A673 (cell line): ENCODE measurements at regions not wholly inside any gene's neighbourhood (a gene's known extent, or its start where the extent isn't known, plus 50 kb on each side); places are given as distances from the start of the nearest gene placed in this dataset.

Experiments
- BruUV-seq: library from RNA; stranded (reverse); fragments of 400-500 nt; replicated peaks from 2 replicates; lab custom pipeline; 2021; lab: Mats Ljungman, UMichigan
- CTCF ChIA-PET: fragments of 300-600 bp; sonication (Branson Sonifier 250); formaldehyde crosslinking; loops from one replicate; lab custom pipeline; 2022; ENCODE audit warnings: antibody characterized with exemption; lab: Charles Lee
- POLR2A ChIA-PET: fragments of 300-600 bp; sonication (Branson Sonifier 250); formaldehyde crosslinking; loops from one replicate; lab custom pipeline; 2022; ENCODE audit warnings: antibody characterized with exemption; ENCODE audit not compliant: low non-redundant PET; lab: Charles Lee
- DNase-seq: peaks from one replicate; pipeline ENCODE4 v3.0.0-alpha.2; 2015; ENCODE audit warnings: low spot score
- H3K27ac ChIP-seq: fragments of 200-600 bp; sonication (generic); 2 replicates; pipeline ENCODE4 v1.5.1; 2016; ENCODE audit warnings: mixed run types, low read depth, mild to moderate bottlenecking, mixed read lengths, antibody characterized with exemption, low read length; ENCODE audit not compliant: poor library complexity, severe bottlenecking
- H3K27me3 ChIP-seq: fragments of 200-600 bp; sonication (generic); replicated peaks from 2 replicates; pipeline ENCODE4 v1.6.1; 2017; ENCODE audit warnings: mixed run types, low read depth, mild to moderate bottlenecking, mixed read lengths, antibody characterized with exemption, low read length; ENCODE audit not compliant: insufficient read depth, poor library complexity
- H3K36me3 ChIP-seq: fragments of 200-600 bp; sonication (generic); 2 replicates; pipeline ENCODE4 v1.6.1; 2016; ENCODE audit warnings: mixed run types, mild to moderate bottlenecking, mixed read lengths, antibody characterized with exemption, low read length; ENCODE audit not compliant: insufficient read depth, poor library complexity, severe bottlenecking
- H3K4me1 ChIP-seq: fragments of 200-600 bp; sonication (generic); 2 replicates; pipeline ENCODE4 v1.6.1; 2017; ENCODE audit warnings: mixed run types, mild to moderate bottlenecking, mixed read lengths, antibody characterized with exemption, low read length; ENCODE audit not compliant: insufficient read depth, poor library complexity, severe bottlenecking
- H3K4me3 ChIP-seq: fragments of 200-600 bp; sonication (generic); 2 replicates; pipeline ENCODE4 v1.5.1; 2016; ENCODE audit warnings: low read depth, mixed run types, mild to moderate bottlenecking, mixed read lengths, low read length; ENCODE audit not compliant: poor library complexity, severe bottlenecking
- H3K9me3 ChIP-seq: fragments of 200-600 bp; sonication (generic); 2 replicates; pipeline ENCODE4 v1.6.1; 2016; ENCODE audit warnings: mixed run types, low read depth, mild to moderate bottlenecking, mixed read lengths, antibody characterized with exemption, low read length; ENCODE audit not compliant: poor library complexity, severe bottlenecking
- CTCF ChIP-seq: fragments of 300-800, 200-600 bp; sonication (generic); conservative IDR thresholded peaks from 2 replicates; pipeline ENCODE4 v1.5.1; 2017; ENCODE audit warnings: low read depth, mild to moderate bottlenecking, antibody characterized with exemption, low read length, moderate library complexity, mixed read lengths
- EZH2 ChIP-seq: fragments of 200-600 bp; sonication (generic); IDR thresholded peaks from 2 replicates; pipeline ENCODE4 v1.6.1; 2017; ENCODE audit warnings: borderline replicate concordance, low read depth, mild to moderate bottlenecking, mixed read lengths, antibody characterized with exemption, low read length; ENCODE audit not compliant: poor library complexity, severe bottlenecking
- intact Hi-C: fragments of 100-400 bp; cut with micrococcal nuclease; formaldehyde crosslinking; loops from one replicate; pipeline ENCODE4 v1.10.0; 2022; ENCODE audit not compliant: unreplicated experiment

- ChIA-PET POLR2A (no interaction called here), CTCF (no interaction called here)
- peaks cover 18% of the 10 kb centered on the region for H3K4me1 ChIP-seq
- no peak for DNase-seq
- H3K36me3 ChIP-seq: no peaks in the 10 kb centered on the region
- H3K27me3 ChIP-seq: no peaks in the 10 kb centered on the region
- intact Hi-C loops: no loop called here
- H3K9me3 ChIP-seq: no peaks in the 10 kb centered on the region
- TF ChIP-seq EZH2: no peak
- no peak for TF ChIP-seq CTCF
- BruUV-seq: no TSS peak
- no peak overlapping the region for H3K27ac ChIP-seq
- H3K4me3 ChIP-seq: no peak overlapping the region
These were observed 122.4 kb downstream of the UBE2U start for GRCh38 chr1:64325856-64326255.

- no peaks in the 10 kb centered on the region for H3K27me3 ChIP-seq
- H3K4me3 ChIP-seq: no peak overlapping the region
- POLR2A ChIA-PET: no interaction called here
- no peaks in the 10 kb centered on the region for H3K9me3 ChIP-seq
- CTCF ChIA-PET: no interaction called here
- H3K4me1 ChIP-seq: peaks cover 17% of the 10 kb centered on the region
- H3K27ac ChIP-seq: no peak overlapping the region
- intact Hi-C loops: no loop called here
- BruUV-seq: no TSS peak
- TF ChIP-seq EZH2: no peak
- TF ChIP-seq CTCF: no peak
- DNase-seq: no peak
- H3K36me3 ChIP-seq: no peaks in the 10 kb centered on the region
These were observed 123.7 kb downstream of the UBE2U start for GRCh38 chr1:64327119-64327518.

- Histone ChIP-seq H3K36me3 (no peaks in the 10 kb centered on the region), H3K27ac (no peak overlapping the region), H3K4me3 (no peak overlapping the region), H3K4me1 (peaks cover 13% of the 10 kb centered on the region), H3K27me3 (no peaks in the 10 kb centered on the region), H3K9me3 (no peaks in the 10 kb centered on the region)
- no peak for DNase-seq
- no peak for TF ChIP-seq EZH2
- no peak for TF ChIP-seq CTCF
- intact Hi-C loops: no loop called here
- no TSS peak for BruUV-seq
- ChIA-PET POLR2A (no interaction called here), CTCF (no interaction called here)
These were observed 124.8 kb downstream of the UBE2U start for GRCh38 chr1:64328193-64328592.
